ENCODE measurements at regions not wholly inside any gene's neighbourhood (a gene's known extent, or its start where the extent isn't known, plus 50 kb on each side); places are given as distances from the start of the nearest gene placed in this dataset.

GRCh38 chr1:80170811-80171485 lies 1164.4 kb upstream of the ADGRL4 start:
- Histone ChIP-seq H3K4me3 (no peak overlapping the region), H3K27me3 (no peaks in the 10 kb centered on the region), H3K36me3 (no peaks in the 10 kb centered on the region), H3K27ac (replicated peaks in 1 of 4) (no peak overlapping the region), H3K4me1 (peaks cover 0 to 11% (median 9%) of the 10 kb centered on the region in 4 donors), H3K9me3 (no peaks in the 10 kb centered on the region)
- no peak for TF ChIP-seq EP300 (IDR thresholded peaks at IDR 0.05)
- no peak for TF ChIP-seq CTCF (IDR thresholded peaks at IDR 0.05)
- no peak for TF ChIP-seq POLR2AphosphoS5 (IDR thresholded peaks at IDR 0.05)
- TF ChIP-seq POLR2A (IDR thresholded peaks at IDR 0.05; ENCODE audit: low read depth) = no peak
- 24% methylated on average over 1 of the region's 1 CpG for WGBS
- intact Hi-C loops (cut with DNase I) = no loop called here
- DNase-seq (ENCODE audit: extremely low spot score) = no peak

DNA sequence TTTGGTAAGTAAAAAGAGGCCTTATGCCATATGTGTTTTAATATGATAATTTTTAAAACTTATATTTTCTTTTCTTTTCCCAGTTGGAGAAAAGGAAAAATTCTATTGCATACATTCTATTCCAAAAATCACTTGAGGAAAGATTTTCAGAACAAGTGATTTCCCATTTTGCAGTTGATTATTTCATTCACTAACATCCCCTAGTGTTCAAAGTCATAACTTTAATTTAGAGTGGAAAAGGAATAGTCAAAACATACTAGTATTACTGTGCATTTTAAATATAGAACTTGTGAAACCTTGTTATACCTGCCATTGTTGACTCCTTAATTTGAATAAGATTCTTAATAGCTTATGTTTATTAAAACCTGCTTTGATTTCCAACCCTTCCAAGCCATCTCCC lies 1157.6 kb upstream of the ADGRL4 start:
- Histone ChIP-seq H3K4me1 (no peaks in the 10 kb centered on the region), H3K27ac (replicated peaks in 1 of 4) (no peak overlapping the region), H3K9me3 (no peaks in the 10 kb centered on the region), H3K36me3 (no peaks in the 10 kb centered on the region), H3K27me3 (no peaks in the 10 kb centered on the region), H3K4me3 (no peak overlapping the region)
- DNase-seq (ENCODE audit: extremely low spot score) = no peak
- TF ChIP-seq CTCF (IDR thresholded peaks at IDR 0.05) = no peak
- no peak for TF ChIP-seq POLR2A (IDR thresholded peaks at IDR 0.05; ENCODE audit: low read depth)
- no peak for TF ChIP-seq EP300 (IDR thresholded peaks at IDR 0.05)
- no peak for TF ChIP-seq POLR2AphosphoS5 (IDR thresholded peaks at IDR 0.05)
- intact Hi-C loops (cut with DNase I) = no loop called here

- no peaks in the 10 kb centered on the region for H3K36me3 ChIP-seq
- H3K9me3 ChIP-seq = no peaks in the 10 kb centered on the region
- no peak for DNase-seq (ENCODE audit: extremely low spot score)
- no peak for TF ChIP-seq CTCF (IDR thresholded peaks at IDR 0.05)
- no peak for TF ChIP-seq POLR2A (IDR thresholded peaks at IDR 0.05; ENCODE audit: low read depth)
- no peak for TF ChIP-seq POLR2AphosphoS5 (IDR thresholded peaks at IDR 0.05)
- TF ChIP-seq EP300 (IDR thresholded peaks at IDR 0.05) = no peak
- WGBS = 97% methylated on average over 6 of the region's 6 CpGs
- no peaks in the 10 kb centered on the region for H3K4me1 ChIP-seq
- no peak overlapping the region for H3K27ac ChIP-seq (replicated peaks in 1 of 4)
- H3K27me3 ChIP-seq = no peaks in the 10 kb centered on the region
- intact Hi-C loops (cut with DNase I) = no loop called here
- no peak overlapping the region for H3K4me3 ChIP-seq
Observed at GRCh38 chr1:80163686-80164085, 1157.2 kb upstream of the ADGRL4 start.

- Histone ChIP-seq H3K27ac (replicated peaks in 1 of 4) (no peak overlapping the region), H3K9me3 (no peaks in the 10 kb centered on the region), H3K4me1 (no peaks in the 10 kb centered on the region), H3K36me3 (no peaks in the 10 kb centered on the region), H3K4me3 (no peak overlapping the region), H3K27me3 (no peaks in the 10 kb centered on the region)
- DNase-seq (ENCODE audit: extremely low spot score) = no peak
- TF ChIP-seq POLR2A (IDR thresholded peaks at IDR 0.05; ENCODE audit: low read depth) (no peak), POLR2AphosphoS5 (IDR thresholded peaks at IDR 0.05) (no peak), EP300 (IDR thresholded peaks at IDR 0.05) (no peak), CTCF (IDR thresholded peaks at IDR 0.05) (no peak)
- WGBS = 80% methylated on average over 2 of the region's 2 CpGs
- intact Hi-C loops (cut with DNase I) = no loop called here
Observed at GRCh38 chr1:80158771-80159170, 1152.2 kb upstream of the ADGRL4 start.

DNA sequence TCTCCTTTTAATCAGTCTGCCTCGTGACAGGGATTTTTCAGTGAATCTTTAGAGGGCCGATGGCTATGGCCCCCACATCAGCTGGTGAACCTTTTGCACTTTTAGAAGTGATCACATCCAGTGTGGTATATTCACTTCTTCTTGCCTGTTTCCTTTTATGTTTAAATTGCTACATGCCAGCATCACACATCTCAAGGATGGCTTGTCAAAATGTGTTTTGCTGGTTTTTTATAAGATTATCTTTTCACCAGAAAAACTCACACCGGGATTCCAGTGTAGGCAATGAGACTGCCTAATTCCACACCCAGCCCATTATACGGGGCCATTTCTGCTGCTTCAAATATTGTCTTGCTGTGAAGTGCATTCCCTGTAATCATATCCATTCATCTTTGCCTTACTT lies 1151.7 kb upstream of the ADGRL4 start:
- Histone ChIP-seq H3K36me3 (no peaks in the 10 kb centered on the region), H3K9me3 (no peaks in the 10 kb centered on the region), H3K27ac (replicated peaks in 1 of 4) (no peak overlapping the region), H3K4me1 (no peaks in the 10 kb centered on the region), H3K27me3 (no peaks in the 10 kb centered on the region), H3K4me3 (no peak overlapping the region)
- intact Hi-C loops (cut with DNase I) = no loop called here
- 83% methylated on average over 4 of the region's 4 CpGs for WGBS
- DNase-seq (ENCODE audit: extremely low spot score) = no peak
- no peak for TF ChIP-seq POLR2AphosphoS5 (IDR thresholded peaks at IDR 0.05)
- no peak for TF ChIP-seq EP300 (IDR thresholded peaks at IDR 0.05)
- no peak for TF ChIP-seq POLR2A (IDR thresholded peaks at IDR 0.05; ENCODE audit: low read depth)
